GM21737 (cell line): ENCODE measurements at regions not wholly inside any gene's neighbourhood (a gene's known extent, or its start where the extent isn't known, plus 50 kb on each side); places are given as distances from the start of the nearest gene placed in this dataset.
"Not testable (repeated sequence)": the region's sequence is repeated elsewhere in the genome, so short reads cannot be mapped to it uniquely, and the experiment has no call there.

ENCODE experiments used
- ATAC-seq: cut with Tn5 transposase; IDR thresholded peaks from one replicate; pipeline ENCODE4 v1.9.1; 2021; ENCODE audit warnings: mild to moderate bottlenecking, moderate library complexity; ENCODE audit not compliant: unreplicated experiment

DNA sequence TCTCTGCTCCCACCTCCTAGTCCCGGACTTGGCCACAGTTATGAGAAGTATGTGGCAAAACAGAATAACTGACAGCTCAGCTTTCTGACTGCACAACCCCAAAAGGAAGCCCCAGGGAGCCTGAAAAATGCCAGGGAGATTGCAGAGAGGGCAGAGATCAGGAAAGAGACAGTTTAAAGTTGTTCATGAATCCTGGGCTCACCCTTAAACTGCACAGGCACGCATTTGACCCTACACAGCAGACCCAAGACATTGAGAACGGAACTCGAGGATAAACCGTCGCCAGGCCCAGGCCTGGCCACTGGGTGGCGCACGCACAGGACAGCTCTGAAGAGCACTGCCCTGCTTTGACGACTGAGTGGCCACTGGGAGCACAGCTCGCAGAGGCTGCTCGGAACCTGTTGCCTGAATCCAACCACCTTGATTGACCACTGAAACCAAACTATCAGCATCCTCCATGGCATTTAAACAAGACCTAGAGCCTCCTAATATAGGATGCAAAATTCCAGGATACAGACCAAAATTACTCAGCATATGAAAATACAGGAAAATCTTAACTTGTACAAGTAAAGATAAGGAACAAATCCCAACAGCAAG lies 114.0 kb downstream of the C16orf95 start:
- ATAC-seq = no peak

DNA sequence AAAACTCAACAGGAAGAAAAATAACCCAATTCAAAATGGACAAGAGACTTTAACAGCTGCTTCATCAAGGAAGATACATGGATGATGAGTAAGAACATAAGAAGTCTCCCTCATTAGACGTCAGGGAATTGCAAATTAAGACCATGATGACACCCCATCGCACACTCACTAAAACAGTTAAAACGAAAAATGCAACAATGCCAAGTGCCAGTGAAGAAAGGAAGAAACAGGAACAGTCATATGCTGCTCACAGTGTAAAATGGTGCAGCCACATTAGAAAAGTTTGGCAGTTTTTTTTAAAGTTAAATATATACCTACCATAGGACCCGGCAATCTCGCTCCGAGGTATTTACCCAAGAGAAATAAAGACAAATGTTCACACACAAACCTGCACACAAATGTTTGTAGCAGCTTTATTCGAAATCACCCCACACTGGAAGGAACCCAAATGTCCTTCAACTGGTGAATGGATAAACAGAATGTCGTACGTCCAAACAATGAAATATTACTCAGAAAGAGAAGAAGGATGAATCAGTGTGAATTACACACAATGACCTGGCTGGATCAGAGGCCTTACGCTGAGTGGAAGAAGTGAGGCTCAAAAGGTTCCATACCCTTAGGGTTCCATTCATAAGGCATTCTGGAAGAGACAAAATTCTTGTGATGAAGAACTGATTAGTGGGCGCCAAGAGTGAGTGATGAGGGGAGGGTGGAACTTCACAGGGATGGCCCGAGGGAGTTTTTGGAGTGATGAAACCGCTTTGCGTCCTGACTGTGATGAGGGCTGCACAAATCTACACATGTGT lies 110.3 kb downstream of the C16orf95 start:
- ATAC-seq = no peak

DNA sequence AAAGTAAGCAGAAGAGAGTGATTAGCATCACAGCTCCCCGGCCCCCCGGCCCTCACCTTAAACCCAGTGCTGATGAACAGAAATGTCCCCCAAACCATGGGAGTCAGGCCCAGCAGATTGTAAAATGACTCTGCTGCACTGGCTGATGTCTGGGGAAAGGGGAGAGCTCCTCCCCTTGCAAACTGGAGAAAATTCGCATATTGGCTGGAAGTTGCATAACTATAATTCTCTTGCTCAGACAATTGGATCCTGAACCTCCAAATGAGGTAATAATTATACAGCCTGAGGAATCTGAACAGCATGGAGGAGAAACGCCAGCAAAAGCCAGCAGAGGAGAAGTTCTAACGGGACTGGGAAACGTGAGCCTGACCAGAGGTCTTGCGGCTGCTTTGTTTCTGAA lies 109.7 kb downstream of the C16orf95 start:
- ATAC-seq = no peak

DNA sequence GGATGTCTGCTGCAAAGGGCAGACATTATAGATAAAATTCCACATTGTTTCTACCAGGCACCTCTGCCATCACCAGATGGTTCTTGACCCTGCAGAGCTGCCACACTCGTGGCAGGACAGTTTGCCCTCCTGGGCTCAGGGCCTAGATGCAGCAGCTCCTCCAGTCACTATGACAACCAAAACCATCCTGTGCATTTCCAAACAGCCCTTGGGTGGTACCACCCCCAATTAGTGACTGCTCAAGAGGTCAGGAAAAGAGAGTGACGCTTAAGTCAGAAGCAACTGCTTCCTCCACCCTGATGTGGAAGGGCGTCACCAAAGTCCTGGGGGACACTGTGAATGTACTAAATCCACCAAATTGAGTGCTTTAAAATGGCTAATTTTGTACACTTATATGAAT lies 109.2 kb downstream of the C16orf95 start:
- ATAC-seq = no peak

DNA sequence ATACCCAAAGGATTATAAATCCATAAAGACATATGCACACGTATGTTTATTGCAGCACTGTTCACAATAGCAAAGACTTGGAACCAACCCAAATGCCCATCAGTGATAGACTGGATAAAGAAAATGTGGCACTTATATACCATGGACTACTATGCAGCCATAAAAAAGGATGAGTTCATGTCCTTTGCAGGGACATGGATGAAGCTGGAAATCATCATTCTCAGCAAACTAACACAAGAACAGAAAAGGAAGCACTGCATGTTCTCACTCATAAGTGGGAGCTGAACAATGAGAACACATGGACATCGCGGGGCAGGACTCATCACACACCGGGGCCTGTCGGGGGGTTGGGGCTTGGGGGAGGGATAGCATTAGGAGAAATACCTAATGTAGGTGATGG lies 108.2 kb downstream of the C16orf95 start:
- not testable (repeated sequence) for ATAC-seq

DNA sequence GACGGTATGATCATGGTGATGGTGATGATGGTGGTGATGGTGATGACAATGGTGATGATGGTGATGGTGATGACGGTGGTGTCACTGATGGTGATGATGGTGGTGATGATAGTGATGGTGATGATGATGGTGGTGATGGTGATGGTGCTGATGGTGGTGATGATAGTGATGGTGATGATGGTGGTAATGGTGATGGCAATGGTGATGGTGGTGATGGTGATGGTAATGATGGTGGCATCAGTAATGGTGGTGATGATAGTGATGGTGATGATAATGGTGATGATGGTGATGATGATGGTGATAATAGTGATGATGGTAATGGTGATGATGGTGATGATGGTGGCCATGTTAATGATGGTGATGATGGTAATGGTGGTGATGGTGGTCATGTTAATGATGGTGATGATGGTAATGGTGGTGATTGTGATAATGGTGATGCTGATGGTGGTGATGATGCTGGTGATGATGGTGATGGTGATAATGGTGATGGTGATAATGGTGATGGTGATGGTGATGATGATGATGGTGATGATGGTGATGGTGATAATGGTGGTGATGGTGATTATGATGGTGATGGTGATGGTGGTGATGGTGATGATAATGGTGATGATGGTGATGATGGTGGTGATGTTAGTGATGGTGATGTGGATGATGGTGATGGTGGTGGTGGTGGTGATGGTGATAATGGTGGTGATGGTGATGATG lies 107.2 kb downstream of the C16orf95 start:
- no peak for ATAC-seq

DNA sequence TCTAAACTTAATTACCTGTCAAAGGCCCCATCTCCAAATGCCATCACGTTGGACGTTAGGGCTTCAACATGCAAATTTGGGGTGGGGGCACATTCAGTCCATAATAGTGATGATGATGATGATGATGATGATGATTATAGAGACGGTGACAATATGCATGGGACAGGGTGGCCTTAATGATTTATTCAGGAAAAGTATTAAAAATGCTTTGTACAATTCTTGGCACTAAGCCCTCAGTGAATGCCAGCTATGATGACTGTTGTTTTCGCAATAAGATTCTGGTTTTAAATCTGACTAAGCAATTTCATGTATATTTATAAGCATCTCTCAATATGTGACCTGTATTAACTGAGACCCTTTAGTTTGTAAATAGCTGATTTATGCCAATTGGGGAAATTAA lies 106.3 kb downstream of the C16orf95 start:
- no peak for ATAC-seq

DNA sequence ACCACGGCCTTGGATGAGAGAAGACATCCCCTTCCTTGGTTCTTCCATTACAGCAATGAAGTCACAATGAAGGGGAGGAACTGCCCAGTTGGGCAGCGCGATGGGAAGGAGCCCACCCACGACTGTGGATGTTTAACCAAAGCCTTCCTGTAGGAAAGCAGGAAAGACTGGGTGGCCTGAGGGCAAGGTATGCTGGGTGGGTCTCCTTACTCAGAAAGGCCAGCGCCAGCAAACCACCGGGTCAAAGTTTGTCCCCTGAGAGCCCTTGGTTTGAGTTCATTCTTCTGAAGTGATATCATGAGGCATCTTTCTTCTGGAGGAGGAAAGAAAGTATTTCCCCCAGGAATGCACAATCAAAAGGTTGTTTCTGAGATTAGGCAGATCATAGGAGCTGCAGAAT lies 105.2 kb downstream of the C16orf95 start:
- no peak for ATAC-seq

DNA sequence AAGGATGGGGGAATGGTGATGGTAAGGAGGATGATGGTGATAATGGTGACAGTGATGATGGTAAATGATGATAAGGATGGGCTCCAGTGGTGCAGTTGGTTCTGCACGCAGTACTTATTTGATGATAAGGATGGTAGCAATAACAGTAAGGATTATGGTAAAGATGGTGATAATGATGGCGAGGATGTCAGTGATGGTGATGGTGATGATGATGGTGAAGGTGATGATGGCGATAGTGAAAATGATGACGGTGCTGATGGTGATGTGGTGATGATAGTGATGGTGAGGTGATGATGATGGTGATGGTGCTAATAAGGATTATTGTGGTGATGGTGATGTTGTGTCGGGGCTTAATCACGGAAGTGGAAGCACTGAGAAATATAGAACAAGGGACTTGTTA lies 103.7 kb downstream of the C16orf95 start:
- no peak for ATAC-seq

DNA sequence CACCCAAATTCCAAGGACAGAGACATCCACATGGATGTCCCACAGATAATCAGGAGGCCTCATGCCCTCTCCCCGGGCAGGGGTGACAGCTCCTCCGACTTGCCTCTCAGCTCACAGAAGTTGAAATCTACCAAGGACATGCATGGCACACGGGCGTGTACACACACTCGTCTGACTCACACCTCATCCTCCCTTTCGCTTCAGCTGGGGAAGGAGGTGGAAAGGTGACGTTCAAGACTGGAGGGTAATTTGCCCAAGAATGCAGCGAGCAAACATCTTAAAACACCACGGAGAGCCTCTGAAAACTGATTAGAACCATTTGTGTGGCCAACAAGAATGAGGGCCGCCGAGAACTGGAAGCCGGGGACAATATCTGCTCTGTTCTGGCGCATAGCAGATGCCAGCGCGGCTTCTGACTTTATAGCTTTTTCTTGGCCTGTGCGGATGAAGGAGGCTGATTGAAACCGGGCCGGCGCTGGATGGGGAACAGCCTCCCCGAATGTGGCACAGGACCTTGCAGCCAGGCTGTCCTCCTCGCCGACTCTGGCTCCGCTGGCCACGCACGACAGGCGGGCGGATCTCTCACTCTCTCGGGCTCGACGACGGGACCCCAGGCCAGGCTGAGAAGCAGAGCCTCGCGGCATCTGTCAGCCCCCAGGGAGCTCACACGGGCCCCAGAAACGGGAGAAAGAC lies 100.9 kb downstream of the C16orf95 start:
- ATAC-seq = no peak

DNA sequence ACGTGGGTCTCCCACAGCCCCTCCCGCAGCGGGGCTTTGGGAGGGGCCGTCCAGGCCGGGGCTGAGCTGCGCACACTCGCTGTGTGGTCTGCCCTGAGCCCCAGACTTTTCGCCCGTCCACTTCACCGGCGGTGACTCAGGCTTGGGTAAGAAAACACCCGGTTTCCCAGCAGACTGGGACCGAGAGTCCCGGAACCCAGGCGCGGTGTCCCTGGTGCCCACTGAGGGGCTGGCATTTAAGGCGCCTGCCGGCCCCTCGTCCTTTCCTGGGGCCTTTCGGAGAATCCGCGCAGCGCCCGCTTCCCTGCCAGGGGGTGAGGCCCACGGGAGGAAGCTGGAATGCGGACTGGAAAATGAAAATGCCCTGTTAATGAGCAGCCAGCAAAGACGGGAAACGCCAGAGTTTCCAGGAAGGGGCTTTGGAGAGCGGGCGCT lies 100.3 kb downstream of the C16orf95 start:
- no peak for ATAC-seq

DNA sequence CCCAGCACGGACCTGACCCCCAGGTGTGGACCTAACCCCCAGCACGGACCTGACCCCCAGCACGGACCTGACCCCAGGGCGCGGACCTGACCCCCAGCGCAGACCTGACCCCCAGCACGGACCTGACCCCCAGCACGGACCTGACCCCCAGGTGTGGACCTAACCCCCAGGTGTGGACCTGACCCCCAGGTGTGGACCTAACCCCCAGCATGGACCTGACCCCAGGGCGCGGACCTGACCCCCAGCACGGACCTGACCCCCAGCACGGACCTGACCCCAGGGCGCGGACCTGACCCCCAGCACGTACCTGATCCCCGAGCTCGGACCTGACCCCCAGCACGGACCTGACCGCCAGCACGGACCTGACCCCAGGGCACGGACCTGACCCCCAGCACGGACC lies 99.4 kb downstream of the C16orf95 start:
- ATAC-seq = not testable (repeated sequence)

DNA sequence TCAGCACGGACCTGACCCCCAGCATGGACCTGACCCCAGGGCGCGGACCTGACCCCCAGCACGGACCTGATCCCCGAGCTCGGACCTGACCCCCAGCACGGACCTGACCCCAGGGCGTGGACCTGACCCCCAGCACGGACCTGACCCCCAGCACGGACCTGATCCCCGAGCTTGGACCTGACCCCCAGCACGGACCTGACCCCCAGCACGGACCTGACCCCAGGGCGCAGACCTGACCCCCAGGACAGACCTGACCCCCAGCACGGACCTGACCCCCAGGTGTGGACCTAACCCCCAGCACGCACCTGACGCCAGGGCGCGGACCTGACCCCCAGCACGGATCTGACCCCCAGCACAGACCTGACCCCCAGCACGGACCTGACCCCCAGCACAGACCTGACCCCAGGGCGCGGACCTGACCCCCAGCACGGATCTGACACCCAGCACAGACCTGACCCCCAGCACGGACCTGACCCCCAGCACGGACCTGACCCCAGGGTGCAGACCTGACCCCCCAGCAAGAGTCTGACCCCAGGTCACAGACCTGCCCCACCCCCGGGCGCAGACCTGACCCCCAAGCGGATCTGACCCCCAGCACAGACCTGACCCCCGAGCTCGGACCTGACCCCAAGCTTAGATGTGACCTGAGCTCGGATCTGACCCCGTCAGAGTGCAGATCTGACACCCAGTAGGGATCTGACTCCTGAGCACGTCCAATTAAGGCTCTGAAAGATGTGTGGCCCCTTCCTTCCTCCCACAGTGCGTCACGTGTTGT lies 98.7 kb downstream of the C16orf95 start:
- ATAC-seq = no peak

DNA sequence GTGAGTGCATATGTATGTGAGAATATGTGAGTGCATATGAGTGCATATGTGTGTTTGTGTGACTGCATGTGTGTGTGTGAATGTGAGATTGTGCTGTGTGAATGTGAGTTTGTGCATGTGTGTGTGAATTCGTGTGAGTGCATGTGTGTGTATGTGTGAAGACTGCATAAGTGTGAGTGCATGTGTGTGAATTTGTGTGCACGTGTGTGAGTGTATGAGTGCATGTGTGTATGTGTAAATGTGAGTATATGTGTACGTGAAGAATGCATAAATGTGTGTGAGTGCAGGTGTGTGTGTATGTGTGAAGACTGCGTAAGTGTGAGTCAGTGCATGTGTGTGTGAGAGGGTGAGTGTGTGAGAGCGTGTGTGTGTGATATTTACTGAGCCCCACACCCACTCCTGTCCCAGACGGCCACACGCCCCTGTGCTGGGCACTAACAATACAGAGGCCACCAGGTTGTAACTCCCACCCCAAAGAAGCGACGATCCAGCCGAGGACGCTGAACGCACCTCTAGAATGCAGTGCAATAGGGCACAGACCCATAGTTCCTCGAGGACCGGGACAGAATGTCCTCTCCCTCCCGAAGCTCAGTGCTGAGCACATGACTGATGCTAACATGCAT lies 97.8 kb downstream of the C16orf95 start:
- ATAC-seq = no peak

DNA sequence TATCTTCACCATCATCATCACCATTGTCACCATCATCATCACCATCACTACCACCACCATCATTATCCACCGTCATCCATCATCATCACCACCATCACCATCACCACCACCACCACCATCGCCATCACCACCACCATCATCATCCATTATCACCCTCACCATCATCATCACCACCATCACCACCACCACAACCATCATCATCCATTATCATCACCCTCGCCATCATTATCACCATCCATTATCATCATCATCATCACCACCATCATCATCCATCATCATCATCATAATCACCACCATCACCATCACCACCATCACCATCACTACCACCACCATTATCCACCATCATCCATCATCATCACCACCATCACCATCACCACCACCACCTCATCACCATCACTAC lies 95.6 kb downstream of the C16orf95 start:
- no peak for ATAC-seq

DNA sequence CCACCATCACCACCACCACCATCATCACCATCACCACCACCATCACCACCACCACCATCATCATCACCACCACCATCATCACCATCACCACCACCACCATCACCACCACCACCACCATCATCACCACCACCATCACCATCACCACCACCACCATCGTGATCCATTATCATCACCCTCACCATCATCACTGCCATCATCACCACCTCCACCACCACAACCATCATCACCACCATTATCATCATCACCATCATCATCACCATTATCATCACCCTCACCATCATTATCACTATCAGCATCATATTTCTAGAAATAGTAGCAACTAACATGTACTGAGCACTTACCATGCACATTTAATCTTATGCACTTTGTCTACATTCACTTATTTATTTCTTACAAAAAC lies 94.9 kb downstream of the C16orf95 start:
- ATAC-seq = no peak

DNA sequence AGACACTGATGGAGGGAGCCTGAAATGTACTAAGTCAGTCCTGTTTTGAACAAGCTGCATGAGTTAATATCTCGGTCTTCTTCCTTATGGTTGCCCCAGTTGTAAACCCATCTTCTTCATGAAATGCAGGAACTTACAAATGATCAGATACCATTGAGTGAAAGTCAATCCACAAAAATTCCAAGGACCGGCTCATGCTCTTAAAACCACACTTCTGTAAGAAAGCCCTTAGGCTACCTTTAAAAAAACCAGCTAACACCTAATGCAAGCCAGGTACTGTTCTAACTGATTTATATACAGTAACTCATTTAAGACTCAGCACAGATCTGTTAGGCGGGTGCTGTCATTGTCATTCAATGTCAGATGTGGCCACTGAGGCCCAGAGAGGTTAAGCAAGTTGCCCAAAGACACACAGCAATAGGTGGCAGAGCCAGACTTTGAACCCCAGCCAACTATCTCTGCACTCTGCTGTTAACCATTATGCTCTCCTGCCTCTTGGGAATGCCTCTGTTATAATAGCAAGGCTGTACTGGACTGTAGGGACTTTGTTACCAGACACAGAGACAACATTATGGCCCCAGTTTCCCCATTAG lies 93.4 kb downstream of the C16orf95 start:
- ATAC-seq = no peak

DNA sequence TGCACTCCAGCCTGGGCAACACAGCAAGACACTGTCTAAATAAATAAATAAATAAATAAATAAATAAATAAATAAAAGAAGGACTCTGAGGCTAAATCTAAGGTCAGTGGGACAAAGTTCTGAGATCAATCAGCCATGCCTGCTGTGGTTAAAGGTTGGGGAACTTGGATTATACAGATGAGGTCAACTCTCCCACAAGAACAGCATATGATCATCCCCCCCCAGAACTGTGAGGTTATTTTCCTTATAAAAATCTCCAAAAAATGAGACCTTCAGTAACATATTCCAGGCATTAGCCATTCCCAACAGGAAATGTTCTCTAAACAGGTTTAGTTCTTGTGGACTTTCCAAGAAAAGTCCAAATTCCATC lies 90.3 kb downstream of the C16orf95 start:
- ATAC-seq = no peak

DNA sequence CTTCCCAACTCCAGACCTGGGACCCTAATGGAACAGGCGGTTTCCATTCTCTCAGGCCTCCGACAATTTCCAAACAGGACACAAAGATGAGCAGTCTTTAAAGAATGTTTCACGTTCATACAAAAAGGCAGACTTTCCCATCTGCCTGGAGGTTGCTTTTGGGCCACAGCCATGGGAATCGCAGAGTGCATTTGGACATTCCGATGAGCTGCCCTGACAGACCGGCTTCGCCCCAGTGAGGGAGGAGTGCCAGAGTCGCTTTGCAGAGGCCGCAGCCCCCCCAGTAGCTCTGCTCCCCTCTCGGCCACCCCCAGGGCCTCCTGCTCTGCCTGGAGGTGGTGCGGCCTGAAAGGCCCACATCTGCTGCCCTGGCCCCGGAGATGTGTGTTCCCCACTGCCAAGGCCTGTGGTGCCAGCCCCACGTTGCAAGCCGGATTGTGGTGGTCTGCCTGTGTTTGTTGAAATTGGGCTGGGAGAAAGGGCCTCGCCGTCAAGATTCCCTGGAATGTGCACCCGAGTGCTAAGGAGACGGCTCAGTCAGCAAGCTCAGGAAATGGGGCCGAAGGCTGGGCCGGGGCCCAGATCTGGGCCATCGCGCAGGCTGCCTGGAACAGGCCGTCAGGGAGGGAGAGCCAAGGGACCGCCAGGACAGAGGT lies 89.8 kb downstream of the C16orf95 start:
- no peak for ATAC-seq
